Hypothalamus (tissue), 51 donors: ENCODE measurements at regions not wholly inside any gene's neighbourhood (a gene's known extent, or its start where the extent isn't known, plus 50 kb on each side); places are given as distances from the start of the nearest gene placed in this dataset.

Source experiments
- DNase-seq, 51 donors: peaks; one replicate each; lab custom pipeline; 2025; lab: John Stamatoyannopoulos, UW

DNA sequence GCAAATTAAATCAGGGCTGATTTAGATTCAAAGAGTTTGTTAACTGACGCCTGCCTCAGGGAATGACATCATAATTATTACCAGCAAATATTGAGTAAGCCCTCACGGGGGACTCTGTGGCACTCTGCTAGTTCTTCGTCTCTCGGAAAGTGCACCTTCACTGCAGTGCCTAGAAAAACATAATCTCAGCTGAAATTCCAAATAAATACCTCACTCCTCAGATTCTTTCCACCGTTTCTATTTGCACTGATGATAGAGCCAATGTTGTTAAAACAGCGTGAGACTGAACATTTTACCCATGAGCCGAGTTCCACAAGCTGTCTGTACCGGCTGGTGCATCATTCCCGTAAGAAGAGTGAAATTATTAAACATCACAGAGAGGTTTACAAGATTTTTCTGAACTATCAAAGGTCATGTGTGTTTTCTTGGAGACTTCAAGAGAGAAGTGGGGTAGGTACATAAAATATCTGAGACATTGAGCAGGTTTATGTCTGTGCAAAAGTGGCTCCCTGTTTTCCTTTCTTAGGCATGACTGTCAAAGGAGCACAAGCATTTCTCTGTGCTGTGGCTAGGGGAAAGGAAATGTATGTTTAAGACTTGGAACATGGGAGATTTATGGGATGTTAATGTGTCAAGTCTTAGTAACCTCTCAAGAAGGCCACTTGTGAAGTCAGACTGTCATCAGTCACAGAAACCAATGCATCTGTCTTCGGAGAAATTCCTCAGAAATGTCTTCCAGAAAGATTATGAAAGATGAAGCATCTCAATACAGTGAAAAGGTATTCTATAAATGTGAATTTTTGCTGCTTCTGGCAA, 119.6 kb downstream of the CBLL2 start:
- no peak for DNase-seq

DNA sequence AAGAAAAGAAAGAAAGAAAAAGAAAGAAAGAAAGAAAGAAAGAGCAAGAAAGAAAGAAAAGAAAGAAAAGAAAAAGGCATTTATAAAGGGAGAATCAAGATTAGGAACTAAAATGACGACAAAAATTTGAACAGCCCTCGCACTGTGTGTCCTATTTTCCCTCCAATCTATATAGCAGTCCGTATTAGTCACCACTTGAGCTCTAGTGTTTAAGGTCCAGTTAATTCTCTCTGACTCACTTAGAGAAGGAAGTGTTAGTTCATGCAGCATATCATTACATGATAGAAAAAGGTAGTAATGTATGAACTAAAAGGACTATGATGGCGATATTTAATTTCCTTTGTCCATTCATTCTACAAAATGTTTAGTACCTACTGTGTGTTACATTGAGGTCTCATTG, 122.7 kb downstream of the CBLL2 start:
- DNase-seq = no peak

GRCh38 chrX:22396408-22396807, 123.7 kb downstream of the CBLL2 start:
- no peak for DNase-seq

GRCh38 chrX:22397566-22397965, 124.9 kb downstream of the CBLL2 start:
- DNase-seq = no peak

DNA sequence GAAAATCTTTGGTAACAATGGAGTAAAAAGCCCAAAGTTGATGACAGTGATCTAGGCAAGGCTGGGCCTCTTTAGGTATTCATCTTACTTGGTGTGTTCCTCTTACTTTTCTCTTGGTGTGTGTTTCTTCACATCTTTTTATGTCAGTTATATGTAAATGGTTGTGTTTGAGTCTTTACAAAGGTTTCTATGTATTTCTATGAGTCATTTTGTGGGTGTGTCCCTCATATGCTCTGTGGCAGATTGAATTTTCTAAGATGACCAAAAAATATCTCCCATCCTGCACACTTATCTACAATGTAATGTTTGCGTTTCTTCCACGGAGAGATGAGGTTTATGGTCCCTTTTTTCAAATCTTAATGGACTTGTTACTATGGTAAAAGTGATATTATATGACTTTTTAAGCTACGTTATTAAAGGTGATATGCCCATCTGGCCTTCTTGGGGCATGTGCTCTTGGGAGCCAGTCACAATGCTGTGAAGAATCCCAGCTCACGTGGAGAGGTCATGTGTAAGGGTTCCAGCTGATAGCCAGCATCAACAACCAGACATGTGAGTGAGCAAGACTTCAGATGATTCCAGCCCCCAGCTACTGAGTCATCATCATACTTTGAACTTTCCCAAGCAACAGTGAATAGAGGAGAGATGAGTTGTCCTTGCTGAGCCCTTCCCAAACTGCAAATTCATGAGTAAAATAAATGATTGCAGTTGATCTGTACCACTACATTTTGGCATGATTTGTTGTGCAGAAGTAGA, 126.9 kb downstream of the CBLL2 start:
- no peak for DNase-seq

GRCh38 chrX:22404297-22404696, 131.6 kb downstream of the CBLL2 start:
- no peak for DNase-seq

DNA sequence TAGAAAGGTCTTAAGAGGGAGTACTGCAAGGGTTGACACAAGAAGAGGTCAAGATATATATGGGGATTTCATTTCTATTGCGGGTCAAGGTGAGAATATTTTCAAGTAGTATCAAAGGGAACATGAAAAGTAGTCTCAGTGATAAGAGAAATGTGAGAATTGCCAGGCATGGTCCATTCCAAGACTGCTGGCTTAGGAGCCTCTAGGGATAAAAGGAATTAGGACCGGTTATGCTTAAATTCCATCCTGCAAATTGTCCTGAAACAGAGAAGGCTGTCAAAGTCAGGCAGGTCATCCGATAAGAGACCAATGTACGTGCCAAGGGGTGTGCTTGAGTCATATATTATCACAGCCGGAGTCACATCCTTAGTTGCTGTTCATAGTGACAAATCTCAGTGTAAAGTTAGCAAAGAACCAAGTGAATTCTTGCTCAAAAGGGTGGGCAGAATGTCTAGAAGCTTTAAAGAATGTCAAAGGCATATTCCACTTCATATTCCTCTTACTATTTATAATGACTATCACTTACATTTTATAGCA, 133.6 kb downstream of the CBLL2 start:
- no peak for DNase-seq

GRCh38 chrX:22409418-22409817, 136.7 kb downstream of the CBLL2 start:
- no peak for DNase-seq

DNA sequence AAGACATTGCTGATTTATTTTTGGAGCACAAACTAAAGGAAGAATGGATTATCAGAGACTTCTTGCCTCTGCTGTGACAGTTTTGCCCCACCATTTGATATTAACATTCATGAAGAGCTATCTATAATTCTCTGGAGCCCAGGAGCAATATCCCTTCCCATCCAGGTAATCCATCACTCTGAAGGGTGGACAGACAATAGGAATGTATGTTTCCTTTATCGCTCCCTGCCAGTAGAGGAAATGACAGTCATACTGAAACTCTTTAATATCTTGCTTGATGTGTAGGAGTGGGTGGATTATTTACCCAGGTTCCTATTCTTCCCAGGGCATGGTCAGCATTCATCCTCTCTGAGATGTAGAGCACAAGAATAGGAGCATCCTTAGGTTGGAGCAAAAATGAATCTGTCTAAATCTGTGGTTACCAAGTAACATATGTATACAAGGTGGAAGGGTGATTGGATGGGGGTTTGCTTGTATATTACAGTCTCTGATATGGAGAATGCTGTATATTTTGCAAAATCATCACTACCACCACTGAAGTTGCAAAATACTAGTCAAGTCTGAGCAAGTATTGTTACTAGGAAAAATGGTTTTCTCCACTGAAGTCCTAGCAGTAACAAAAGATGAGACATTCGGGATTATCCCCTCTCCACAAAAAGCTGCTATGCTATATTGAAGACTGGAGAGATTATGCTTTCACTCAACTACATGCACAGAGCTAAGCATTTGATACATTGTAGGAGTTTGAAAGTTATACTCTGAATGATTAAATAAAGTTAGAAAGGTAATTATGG, 151.6 kb downstream of the CBLL2 start:
- no peak for DNase-seq

- DNase-seq = no peak
Measured at GRCh38 chrX:22424919-22425318, 152.2 kb downstream of the CBLL2 start.

GRCh38 chrX:22429704-22430103, 157.0 kb downstream of the CBLL2 start:
- no peak for DNase-seq

- no peak for DNase-seq
Measured at GRCh38 chrX:22430701-22431100, 158.0 kb downstream of the CBLL2 start.

DNA sequence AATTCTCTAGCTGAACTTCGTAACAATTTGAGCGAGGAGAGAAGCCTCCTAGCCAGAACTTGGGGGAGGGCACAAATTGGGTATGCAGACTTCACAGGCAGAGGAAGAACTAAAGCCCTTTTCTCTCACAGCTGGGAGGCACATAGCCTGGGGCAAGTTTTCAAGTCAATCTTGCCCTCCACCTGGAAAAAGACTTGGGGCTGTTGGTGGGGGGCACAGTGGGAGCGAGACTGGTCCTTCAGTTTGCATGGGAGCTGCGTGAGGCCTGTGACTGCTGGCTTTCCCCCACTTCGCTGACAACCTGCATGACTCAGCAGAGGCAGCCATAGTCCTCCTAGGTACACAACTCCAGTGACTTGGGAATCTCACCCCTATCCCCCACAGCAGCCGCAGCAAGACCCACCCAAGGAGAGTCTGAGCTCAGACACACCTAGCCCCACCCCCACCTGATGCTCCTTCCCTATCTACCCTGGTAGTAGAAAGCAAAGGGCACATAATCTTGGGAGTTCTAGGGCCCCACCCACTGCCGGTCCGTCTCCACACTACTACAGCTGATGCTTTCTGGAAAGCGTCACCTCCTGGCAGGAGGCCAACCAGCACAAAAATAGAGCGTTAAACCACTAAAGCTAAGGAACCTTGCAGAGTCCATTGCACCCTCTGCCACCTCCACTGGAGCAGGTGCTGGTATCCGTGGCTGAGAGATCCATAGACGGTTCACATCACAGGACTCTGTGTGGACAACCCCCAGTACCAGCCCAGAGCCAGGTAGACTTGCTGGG, 160.8 kb downstream of the CBLL2 start:
- no peak for DNase-seq

DNA sequence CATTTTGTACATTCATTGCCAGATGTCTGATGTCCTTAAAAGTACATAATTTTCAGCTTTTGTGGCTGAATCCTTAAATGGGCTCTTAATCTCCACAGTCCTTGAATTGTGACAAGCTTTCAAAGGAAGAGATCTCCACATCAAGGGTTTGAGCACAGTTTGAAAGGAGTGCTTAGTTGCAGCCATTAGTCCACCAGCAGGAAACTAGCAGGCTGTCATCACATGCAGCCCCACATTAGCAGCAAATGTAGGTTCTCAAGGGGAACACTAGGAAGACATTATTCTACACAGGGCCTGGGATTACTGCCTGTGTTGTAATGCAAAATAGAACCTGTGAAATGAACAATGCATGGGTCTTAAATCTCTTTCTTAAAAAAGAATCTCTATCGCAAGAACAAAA, 173.2 kb downstream of the CBLL2 start:
- no peak for DNase-seq

GRCh38 chrX:22462959-22463358, 190.2 kb downstream of the CBLL2 start:
- no peak for DNase-seq

- no peak for DNase-seq
Measured at GRCh38 chrX:22467571-22467970, 194.9 kb downstream of the CBLL2 start.

- DNase-seq = no peak
Measured at GRCh38 chrX:22481436-22481835, 208.7 kb downstream of the CBLL2 start.

DNA sequence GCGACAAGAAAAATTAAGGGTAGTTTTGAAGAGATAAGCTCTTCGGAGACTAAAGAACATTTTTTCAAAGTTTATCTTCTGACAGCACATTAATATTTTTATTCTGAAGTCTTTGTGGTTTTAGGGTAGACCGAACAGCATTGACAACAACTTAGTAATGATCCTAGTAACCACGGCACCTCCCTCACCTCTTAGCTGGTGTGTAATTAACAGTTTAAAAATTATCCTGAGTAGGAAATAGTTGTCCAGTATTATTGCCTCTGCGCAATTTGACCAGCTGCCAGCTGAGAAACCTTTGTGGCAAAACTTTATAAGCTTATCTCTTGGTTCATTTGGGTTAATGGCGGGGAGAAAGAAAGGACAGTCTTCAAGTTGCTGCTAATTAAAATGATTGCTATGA, 213.6 kb downstream of the CBLL2 start:
- DNase-seq = no peak

DNA sequence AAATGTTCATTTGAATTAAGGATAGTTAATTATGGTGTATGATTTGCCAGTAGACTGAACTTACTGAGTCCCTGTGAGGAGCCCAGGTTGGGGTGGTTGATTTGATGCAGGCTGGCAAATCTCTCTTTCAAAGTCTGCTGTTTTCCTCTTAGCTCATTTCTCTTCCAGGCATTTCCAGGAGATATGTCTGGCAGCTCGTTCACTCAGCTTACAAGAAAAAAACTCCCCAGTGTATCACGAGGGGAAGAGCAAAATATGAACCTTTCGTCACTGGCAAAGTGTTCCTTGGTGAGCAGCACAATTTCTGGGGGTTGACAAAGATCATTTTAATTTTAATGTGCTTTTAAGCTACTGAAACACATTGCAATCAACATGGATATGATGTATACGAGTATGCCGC, 244.2 kb downstream of the CBLL2 start:
- DNase-seq = no peak

GRCh38 chrX:22520128-22520828, 247.6 kb downstream of the CBLL2 start:
- no peak for DNase-seq
